ENCODE measurements at regions not wholly inside any gene's neighbourhood (a gene's known extent, or its start where the extent isn't known, plus 50 kb on each side); places are given as distances from the start of the nearest gene placed in this dataset.

DNA sequence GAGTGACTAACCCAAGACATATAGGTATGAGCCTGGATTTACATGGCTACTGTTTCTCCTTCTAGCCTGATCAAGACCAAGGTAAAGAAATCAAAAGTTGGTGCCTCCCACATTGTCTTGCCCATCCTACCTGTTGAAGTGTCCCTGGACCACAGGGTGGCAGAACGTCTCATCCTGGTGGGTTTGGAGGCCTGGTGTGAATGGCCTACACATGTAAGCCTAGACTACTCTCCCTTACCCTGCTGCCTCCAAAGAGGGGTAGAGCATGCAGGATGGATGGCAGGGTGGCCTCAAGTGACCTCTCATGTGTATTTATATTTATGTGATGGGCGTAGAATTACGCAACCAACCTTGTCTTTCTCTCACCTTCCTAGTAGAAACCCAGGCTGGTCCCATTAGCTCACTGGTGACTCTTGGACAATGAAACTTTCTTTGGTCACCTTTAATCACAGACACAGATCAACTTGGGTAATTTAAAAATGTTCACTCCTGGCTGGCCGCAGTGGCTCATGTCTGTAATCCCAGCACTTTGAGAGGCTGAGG is 73.3 kb upstream of the SOD3 start:
- TF ChIP-seq RCOR1 (IDR thresholded peaks at IDR 0.05; ENCODE audit: low read depth, low read length): no peak
- TF ChIP-seq, protein P1, sequence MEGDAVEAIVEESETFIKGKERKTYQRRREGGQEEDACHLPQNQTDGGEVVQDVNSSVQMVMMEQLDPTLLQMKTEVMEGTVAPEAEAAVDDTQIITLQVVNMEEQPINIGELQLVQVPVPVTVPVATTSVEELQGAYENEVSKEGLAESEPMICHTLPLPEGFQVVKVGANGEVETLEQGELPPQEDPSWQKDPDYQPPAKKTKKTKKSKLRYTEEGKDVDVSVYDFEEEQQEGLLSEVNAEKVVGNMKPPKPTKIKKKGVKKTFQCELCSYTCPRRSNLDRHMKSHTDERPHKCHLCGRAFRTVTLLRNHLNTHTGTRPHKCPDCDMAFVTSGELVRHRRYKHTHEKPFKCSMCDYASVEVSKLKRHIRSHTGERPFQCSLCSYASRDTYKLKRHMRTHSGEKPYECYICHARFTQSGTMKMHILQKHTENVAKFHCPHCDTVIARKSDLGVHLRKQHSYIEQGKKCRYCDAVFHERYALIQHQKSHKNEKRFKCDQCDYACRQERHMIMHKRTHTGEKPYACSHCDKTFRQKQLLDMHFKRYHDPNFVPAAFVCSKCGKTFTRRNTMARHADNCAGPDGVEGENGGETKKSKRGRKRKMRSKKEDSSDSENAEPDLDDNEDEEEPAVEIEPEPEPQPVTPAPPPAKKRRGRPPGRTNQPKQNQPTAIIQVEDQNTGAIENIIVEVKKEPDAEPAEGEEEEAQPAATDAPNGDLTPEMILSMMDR (IDR thresholded peaks at IDR 0.05): no peak

Data from A549 (cell line).